ENCODE measurements at regions not wholly inside any gene's neighbourhood (a gene's known extent, or its start where the extent isn't known, plus 50 kb on each side); places are given as distances from the start of the nearest gene placed in this dataset.

GRCh38 chr15:80333261-80333660 is 70.9 kb upstream of the ARNT2 start:
- TF ChIP-seq, protein P1, sequence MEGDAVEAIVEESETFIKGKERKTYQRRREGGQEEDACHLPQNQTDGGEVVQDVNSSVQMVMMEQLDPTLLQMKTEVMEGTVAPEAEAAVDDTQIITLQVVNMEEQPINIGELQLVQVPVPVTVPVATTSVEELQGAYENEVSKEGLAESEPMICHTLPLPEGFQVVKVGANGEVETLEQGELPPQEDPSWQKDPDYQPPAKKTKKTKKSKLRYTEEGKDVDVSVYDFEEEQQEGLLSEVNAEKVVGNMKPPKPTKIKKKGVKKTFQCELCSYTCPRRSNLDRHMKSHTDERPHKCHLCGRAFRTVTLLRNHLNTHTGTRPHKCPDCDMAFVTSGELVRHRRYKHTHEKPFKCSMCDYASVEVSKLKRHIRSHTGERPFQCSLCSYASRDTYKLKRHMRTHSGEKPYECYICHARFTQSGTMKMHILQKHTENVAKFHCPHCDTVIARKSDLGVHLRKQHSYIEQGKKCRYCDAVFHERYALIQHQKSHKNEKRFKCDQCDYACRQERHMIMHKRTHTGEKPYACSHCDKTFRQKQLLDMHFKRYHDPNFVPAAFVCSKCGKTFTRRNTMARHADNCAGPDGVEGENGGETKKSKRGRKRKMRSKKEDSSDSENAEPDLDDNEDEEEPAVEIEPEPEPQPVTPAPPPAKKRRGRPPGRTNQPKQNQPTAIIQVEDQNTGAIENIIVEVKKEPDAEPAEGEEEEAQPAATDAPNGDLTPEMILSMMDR (IDR thresholded peaks at IDR 0.05) = no peak
- TF ChIP-seq EZH2 (IDR thresholded peaks at IDR 0.05) = no peak

Measured in neural progenitor cell (in vitro differentiated cells).